HG03520 (cell line): ENCODE measurements at regions not wholly inside any gene's neighbourhood (a gene's known extent, or its start where the extent isn't known, plus 50 kb on each side); places are given as distances from the start of the nearest gene placed in this dataset.
"Not testable (repeated sequence)": the region's sequence is repeated elsewhere in the genome, so short reads cannot be mapped to it uniquely, and the experiment has no call there.

ENCODE experiments used
- ATAC-seq: cut with Tn5 transposase; IDR thresholded peaks from one replicate; pipeline ENCODE4 v1.9.1; 2021; ENCODE audit warnings: mild to moderate bottlenecking, moderate library complexity; ENCODE audit not compliant: unreplicated experiment

DNA sequence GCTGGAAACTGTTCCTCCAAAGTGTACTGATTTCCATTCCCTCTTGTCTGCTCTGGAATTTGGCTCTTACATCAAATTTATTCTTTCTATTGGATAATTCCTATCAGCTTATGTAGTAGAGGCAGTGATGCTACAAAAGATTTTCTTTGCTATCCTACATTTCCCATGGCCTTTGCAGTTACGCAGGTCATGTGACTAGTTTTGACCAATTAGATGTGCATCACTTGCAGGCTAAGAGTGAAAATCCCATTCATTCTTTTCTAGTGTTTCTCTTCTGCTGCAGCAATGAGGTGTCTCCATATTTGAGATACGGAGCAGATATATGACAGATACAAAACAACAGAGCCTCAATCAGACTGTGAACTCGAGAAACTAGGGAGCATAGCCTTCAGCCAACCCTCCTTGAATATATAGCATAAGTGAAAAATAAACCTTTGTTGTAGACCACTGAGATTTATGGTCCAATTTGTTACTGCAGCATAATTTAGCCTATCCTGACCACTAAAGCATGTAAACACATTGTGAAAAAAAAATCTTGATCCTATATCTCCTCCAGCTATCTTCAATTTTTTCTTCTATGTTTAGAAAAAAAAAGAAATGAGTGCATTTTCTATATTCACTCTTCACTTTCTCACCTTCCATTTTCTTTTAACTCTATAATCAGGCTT is 102.0 kb downstream of the HNMT start:
- no peak for ATAC-seq

DNA sequence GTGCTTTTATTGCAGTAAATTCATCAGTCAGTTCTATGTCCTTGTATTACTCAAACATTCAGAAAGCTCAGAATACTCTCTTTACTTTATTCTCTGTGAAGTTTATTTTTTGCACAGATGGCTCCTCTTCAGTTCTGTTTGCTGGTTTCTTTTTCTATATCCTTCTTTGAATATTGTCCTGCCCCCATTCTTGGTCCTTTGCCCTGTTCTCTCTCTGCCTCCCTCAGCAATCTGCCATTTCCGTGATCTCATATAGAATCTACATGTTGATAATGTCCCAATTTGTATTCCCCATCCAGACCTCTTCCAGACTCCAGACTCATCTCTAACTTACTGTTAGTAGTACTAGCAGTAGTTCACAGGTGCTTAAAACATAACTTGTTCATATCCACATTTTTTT is 102.6 kb downstream of the HNMT start:
- ATAC-seq, result no peak

DNA sequence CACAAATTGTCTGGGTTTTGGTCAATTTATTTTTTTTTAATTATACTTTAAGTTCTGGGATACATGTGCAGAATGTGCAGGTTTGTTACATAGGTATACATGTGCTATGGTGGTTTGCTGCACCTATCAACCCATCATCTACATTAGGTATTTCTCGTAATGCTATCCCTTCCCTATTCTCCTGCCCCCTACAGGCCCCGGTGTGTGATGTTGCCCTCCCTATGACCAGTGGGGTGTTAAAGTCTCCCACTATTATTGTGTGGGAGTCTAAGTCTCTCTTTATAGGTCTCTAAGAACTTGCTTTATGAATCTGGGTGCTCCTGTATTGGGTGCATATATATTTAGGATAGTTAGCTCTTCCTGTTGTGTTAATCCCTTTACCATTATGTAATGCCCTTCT is 104.4 kb downstream of the HNMT start:
- not testable (repeated sequence) for ATAC-seq

DNA sequence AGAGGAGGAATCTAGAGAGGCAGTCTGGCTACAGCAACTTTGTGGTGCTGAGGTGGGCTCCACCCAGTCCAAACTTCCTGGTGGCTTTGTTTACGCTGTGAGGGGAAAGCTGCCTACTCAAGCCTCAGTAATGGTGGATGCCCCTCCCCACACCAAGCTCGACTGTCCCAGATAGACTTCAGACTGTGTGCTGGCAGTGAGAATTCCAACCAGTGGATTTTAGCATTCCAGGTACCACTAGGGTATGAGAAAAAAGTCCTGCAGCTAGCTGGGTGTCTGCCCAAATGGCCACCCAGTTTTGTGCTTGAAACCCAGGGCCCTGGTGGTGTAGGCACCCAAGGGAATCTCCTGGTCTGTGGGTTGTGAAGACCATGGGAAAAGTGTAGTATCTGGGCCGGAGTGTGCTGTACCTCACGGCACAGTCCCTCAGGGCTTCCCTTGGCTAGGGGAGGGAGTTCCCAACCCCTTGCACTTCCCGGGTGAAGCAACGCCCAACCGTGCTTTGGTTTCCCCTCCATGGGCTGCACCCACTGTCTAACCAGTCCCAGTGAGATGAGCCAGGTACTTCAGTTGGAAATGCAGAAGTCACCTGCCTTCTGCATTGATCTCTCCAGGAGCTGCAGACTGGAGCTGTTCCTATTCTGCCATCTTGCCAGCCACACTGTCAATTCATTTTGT is 106.9 kb downstream of the HNMT start:
- ATAC-seq, result not testable (repeated sequence)

DNA sequence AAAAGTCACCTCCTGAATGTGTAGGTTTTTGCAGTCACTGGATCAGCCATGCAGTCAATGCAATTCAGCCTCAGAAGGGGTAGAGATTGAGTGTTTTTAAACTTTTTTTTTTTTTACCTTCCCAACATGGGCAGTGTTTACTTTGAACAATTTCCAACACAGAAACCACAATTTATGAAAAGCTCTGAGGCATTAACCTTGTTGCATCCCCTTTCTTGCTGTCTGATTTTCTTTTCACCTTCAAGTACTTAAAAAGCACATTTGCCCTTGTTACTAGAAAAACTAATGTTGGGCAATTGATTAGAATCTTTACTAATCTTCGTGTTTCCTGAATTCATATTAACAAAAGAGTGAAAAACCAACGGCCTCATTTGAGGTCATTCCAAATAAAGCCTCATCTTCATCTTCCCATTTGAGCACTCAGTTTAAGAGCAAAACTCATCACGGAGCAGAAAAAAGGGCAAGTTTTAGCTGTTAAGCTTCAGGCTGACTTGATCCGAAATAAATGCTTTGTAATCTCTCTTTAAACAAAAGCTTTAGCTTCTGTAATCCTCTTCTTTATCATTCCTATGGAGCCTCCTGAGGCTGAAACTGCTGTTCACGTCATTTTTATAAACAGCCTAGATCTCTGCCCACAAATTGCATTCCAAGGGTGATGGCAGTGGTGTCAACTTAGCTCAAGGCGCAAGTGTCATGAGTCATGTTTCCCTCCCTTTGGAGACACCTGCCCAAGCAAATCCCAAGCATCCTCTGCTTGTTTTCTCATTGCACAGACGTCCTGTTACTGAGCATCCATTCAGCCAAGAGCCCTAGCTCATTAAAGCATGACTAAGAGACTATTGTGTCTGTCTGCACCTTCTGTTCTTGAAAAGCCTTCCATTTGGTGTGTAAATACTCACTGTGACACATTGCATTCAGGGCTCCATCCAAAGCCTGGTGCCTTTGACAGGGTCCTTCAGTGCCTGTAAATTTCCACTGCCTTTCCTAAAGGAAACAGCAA is 107.7 kb downstream of the HNMT start:
- no peak for ATAC-seq

DNA sequence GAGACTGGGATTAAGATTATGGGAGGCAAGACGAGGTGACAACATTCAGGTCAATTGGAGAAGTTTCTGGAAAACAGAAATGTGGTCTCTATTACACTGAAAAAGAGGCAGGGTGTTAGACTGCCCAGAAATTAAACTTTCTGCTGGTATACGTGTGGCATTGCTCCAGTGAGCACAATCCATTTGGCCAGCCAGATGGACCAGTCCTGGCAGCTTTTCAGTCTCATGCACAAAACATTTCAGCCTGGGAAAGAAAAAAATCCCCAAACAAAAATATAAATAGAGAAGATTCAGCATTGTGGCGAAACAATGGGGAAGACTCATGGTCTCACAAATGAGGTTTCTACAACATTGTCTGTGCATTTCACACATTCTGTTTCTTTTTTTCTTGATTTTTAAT is 113.9 kb downstream of the HNMT start:
- ATAC-seq, result no peak

DNA sequence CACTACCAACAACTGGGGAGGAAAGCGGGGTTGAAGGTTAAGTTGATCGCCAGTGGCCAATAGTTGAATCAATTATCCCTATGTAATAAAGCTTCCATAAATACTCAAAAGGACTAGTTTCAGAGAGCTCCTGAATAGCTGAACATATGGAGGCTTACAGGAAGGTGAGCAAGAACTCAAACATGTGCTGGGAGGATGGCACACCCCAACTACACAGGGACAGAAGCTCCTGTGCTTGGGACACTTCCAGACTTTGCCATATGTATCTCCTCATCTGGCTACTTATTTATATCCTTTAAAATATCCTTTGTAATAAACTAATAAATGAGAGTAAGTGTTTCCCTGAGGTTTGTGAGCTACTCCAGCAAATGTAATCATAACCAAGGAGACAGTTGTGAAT is 115.7 kb downstream of the HNMT start:
- ATAC-seq, result no peak

DNA sequence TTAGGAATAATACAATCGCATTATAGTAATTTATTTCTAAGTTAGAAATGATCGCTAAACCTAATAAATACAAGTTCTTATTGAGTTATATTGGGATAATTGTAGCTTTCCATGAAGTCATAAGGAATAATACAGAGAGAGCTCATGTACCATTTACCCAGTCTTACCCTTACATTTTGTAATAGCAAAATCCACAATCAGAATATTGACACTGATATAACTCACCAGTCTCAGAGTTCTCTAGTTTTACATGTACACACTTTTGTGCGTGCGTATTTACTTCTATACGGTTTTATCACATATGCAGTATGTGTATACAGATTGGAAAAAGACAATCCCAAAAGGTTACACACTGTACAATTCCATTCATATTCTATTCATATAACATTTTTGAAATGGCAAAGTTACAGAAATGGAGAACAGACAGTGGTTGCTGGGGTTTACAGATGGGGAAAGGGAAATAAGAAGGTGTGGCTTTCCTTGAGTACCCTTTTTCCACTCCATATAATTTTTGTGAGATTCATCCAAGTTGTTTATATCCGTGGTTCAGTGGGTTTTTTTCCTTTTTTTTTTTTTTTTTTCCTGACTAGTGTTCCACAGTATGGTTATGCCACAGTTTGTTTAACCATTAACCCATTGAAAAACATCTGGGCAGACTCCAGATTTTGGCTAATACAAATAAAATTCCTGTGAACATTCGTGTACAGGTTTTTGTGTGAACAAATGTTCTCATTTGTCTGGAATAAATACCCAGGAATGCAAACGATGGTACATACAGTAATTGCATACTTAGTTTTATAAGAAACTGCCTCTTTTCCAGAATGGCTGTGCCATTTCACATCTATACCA is 117.2 kb downstream of the HNMT start:
- no peak for ATAC-seq

DNA sequence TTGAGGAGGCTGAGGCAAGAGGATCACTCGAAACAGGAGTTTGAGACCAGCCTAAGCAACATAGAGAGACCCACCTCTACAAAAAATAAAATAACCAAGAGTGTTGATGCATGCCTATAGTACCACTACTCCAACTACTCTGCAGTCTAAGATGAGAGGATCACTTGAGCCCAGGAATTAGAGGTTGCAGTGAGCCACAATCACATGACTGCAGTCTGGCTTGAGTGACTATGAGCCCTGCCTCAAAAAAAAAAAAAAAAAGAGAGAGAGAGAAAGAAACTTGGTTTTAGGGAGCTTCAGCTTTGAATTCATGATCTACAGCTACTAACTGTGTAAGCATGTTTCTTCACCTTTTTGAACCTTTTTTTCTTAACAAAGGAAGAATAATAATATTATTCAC is 119.9 kb downstream of the HNMT start:
- ATAC-seq, result no peak

DNA sequence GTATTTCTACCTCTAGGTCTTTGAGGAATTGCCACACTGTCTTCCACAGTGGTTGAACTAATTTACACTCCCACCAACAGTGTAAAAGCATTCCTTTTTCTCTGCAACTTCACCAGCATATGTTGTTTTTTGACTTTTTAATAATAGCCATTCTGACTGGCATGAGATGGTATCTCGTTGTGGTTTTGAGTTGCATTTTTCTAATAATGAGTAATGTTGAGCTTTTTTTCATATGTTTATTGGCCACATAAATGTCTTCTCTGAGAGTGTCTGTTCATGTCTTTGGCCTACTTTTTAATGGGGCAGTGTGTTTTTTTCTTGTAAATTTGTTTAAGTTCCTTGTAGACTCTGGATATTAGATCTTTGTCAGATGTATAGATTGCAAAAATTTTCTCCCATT is 121.2 kb downstream of the HNMT start:
- ATAC-seq, result not testable (repeated sequence)

DNA sequence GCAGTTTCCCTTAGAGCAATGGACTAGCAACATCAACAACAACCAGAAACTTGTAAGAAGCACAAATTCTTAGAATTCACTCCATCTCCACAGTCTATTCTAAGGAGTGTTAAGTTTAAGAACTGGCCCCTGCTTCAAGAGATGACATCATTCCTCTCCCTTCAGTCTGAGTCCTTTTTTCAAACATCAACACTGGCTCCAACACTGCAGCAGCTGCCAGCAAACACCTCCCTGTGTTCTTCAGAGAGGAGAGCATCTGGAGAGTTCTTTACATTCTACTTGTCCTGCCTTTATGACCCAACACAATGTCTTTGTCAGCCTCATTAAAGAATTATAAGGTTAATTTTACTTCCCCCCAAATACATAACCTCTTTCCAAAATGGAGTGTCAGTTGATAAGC is 122.3 kb downstream of the HNMT start:
- ATAC-seq, result no peak

DNA sequence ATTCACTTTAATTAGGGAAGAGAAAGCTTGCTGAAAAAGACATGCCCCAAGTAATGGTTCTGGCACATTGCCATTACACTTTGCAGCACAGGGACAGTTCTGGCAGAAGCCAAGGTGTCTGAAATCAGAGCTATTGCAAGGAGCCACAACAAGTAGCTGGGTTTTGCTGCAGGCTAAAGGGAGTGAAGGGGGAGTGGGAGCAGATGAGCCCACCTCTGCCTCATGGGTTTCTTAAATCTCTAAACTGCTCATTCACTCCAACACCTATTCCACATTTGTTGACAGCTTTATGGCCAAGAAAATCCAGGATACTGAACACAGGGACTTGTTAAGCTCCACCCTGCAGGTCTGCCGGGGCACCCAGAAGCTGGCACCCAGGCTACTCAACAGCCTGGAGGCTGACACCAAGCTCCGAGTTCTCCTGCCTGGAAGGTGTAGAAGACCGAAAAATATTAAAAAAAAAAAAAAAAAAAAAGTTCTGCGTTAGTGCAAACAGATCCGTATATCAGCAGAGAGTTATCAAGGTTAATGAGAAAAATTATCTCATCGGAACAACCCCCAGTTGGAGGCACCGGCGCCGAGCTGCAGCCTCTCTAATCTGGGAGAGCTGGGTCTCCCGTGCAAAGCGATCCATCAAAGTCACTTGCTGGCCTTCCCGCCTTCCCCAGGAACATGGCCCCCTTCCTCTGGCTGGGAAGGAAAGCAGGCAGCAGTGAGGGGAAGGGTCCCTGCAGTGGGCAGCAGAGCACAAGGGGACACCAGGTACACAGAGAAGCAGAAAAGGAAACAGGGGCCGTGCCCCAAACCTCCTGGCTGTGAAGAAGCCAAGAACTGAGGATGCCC is 123.7 kb downstream of the HNMT start:
- ATAC-seq, result no peak

DNA sequence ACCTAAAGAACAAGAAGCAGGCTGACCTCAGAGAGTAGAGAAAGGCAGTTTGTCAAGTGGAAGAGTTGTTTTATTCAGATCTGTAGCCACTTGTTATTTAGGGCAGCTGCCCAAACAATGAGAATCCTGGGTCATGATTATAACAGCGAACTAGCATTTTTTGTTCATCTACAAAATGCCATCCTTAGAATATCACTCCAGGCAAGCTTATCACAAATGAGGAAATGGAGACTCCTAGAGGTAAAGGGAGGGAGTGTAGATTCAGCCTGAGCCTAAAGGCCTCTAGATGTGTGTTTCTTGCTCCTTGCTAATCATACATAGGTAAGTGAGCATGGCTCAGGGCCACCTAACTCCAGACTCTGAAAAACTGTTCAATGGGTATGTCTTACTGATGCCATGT is 126.1 kb downstream of the HNMT start:
- peak; percentile 84 for ATAC-seq

DNA sequence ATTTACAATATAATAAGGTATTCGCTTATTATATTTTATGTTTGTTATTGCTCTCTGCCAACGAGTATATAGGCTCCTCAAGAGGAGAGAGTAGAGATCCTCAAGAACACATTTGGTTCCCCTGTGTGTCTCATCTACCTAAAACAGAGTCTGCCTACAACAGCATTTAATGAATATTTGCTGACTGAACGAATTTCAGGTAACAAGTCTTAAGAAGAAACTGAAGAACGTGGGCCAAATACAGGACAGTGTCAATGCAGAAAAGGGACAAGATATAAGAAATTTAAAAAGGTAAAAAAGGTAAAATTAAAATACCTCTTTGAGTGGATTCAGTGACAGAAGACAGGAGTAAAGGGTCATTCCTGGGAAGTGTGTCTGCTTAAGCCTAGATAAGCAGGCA is 129.2 kb downstream of the HNMT start:
- no peak for ATAC-seq

DNA sequence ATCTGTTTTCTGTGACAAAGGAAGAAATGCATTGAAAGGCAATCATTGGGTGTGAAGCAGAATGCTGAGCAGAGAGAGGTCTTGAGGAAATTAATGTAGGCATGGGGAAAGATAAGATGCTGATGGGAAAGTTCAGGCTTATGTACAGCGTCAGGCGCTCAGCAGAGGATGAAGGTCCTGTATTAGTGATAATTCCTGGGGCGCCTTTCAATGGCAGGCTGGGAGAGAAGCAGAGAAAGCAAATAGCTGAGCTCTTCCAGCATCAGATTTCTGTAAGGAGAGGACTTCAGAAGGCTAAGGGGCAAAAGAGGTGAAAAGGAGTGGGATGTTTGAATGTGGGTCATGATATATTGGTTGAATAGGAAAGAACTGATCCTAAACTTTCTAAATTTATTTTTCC is 129.8 kb downstream of the HNMT start:
- ATAC-seq, result no peak

DNA sequence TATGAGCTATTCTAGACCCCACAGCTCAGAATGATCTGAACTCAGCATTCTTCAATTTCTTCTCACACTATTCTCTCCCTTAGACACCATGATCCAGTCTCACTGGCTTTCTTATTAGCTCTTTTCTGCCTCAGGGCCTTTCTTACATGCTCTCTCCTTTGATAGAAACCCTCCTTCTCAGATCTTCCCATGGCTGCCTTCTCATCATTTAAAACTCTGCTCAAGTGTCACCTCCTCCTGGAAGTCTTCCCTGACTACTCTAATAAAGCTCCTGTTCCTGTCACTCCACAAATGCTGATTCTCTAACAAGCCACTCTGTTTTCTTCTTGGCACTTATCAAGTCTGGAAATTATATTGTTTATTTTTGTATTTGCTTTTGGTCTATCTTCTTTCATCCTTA is 131.1 kb downstream of the HNMT start:
- ATAC-seq, result no peak

DNA sequence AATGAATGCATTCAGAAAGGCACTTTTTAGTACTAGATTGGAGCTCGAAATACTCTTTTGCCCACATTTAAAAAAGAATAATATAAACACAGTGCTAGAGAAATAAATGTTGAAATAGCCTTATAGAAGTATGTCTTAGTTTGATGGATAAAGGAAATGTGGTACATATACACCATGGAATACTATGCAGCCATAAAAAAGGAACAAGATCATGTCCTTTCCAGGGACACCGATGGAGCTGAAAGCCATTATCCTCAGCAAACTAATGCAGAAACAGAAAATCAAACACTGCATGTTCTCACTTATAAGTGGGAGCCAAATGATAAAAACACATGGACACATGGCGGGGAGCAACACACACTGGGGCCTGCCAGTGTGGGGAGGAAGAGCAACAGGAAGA is 135.0 kb downstream of the HNMT start:
- not testable (repeated sequence) for ATAC-seq

DNA sequence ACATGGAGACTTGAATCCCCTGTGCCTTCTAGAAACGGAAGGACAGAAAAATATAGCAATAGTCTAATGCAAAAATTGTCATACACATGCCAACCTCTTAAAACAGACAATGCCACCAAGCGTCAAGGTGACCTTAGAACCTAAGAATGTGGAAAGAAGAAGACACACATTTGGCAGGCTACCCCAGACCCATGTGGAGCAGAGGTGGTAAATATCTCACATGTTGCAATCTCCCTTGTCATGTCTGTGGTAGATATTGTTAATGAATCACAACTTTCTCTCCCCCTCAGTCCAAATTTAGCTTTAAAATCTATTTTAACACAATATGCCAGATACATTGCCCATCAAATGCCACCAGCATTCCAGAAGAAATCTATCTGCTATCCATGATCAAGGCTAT is 137.4 kb downstream of the HNMT start:
- no peak for ATAC-seq

DNA sequence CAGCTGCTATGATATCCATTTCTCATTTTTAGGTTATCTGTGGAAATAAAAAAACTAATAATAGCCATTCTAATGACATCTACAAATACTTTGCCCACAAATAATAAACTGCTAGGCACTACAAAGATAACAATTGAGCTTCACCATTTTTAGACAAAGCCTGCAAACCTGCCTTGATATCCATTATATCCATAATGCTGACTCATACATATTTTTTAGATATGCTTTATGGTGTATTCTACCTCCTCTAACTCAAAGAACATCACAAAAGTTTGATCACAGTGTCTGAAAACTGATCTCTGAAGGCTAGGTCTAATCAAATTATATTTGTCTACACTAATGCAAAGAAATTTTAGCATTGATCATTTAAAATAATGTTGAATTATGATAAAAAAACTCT is 138.4 kb downstream of the HNMT start:
- ATAC-seq, result no peak

DNA sequence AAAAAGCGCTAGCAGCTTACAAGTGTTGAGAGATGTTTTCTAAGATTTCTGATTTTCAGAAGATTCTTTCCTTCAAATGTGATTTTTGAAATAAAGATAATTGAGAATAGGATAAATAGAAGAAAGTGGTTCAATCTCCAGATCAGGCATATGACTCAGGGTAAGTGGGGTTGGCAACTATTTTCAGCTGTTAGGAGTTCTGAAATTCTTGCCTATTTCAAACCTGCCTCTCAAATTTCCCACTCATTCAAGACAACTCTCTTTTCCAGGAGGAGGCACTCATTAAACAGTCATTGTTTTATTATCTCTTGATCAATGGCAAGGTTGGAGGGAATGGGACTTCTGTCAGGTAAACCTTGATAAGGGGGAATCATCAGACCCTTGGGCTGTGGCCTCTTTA is 138.9 kb downstream of the HNMT start:
- ATAC-seq, result no peak
